T-helper 1 cell treated with Interleukin-12 subunit alpha and Interleukin-12 subunit beta and Interleukin-4 antibody, amounts not matched to agents 30 μg/mL and 1 μg/mL, for 36 hours (primary cell): ENCODE measurements at regions not wholly inside any gene's neighbourhood (a gene's known extent, or its start where the extent isn't known, plus 50 kb on each side); places are given as distances from the start of the nearest gene placed in this dataset.

Source experiments
- H3K27ac Mint-ChIP-seq: one replicate; pipeline ENCODE4 v1.8.0; 2021; ENCODE audit warnings: mild to moderate bottlenecking, mixed read lengths
- H3K27me3 Mint-ChIP-seq: one replicate; pipeline ENCODE4 v1.8.0; 2021; ENCODE audit warnings: low read depth, mixed read lengths
- H3K36me3 Mint-ChIP-seq: one replicate; pipeline ENCODE4 v1.8.0; 2021; ENCODE audit warnings: low read depth, mixed read lengths
- H3K4me1 Mint-ChIP-seq: one replicate; pipeline ENCODE4 v1.8.0; 2021; ENCODE audit warnings: low read depth, mixed read lengths
- H3K4me3 Mint-ChIP-seq: one replicate; pipeline ENCODE4 v1.8.0; 2021; ENCODE audit warnings: mild to moderate bottlenecking, moderate library complexity, mixed read lengths
- H3K9me3 Mint-ChIP-seq: one replicate; pipeline ENCODE4 v1.8.0; 2021; ENCODE audit warnings: mixed read lengths

GRCh38 chr2:15855766-15856260, 84.5 kb upstream of the MYCN start:
- Mint-ChIP-seq H3K27ac (no peak overlapping the region), H3K4me1 (no peaks in the 10 kb centered on the region), H3K36me3 (no peaks in the 10 kb centered on the region), H3K9me3 (no peaks in the 10 kb centered on the region), H3K27me3 (no peaks in the 10 kb centered on the region), H3K4me3 (no peak overlapping the region)

GRCh38 chr2:15856318-15856717, 84.0 kb upstream of the MYCN start:
- Mint-ChIP-seq H3K4me1 (no peaks in the 10 kb centered on the region), H3K4me3 (no peak overlapping the region), H3K9me3 (no peaks in the 10 kb centered on the region), H3K27me3 (no peaks in the 10 kb centered on the region), H3K36me3 (no peaks in the 10 kb centered on the region), H3K27ac (no peak overlapping the region)

GRCh38 chr2:15858466-15858865, 81.9 kb upstream of the MYCN start:
- H3K4me1 Mint-ChIP-seq, result no peaks in the 10 kb centered on the region
- H3K36me3 Mint-ChIP-seq, result no peaks in the 10 kb centered on the region
- H3K27me3 Mint-ChIP-seq, result no peaks in the 10 kb centered on the region

GRCh38 chr2:15860051-15860663, 80.2 kb upstream of the MYCN start:
- Mint-ChIP-seq H3K4me3 (no peak overlapping the region), H3K36me3 (no peaks in the 10 kb centered on the region), H3K9me3 (no peaks in the 10 kb centered on the region), H3K4me1 (no peaks in the 10 kb centered on the region), H3K27me3 (no peaks in the 10 kb centered on the region), H3K27ac (no peak overlapping the region)

More at GRCh38 chr2:15858466-15858865, 81.9 kb upstream of the MYCN start:
- no peak overlapping the region for H3K4me3 Mint-ChIP-seq
- H3K9me3 Mint-ChIP-seq, result no peaks in the 10 kb centered on the region
- no peak overlapping the region for H3K27ac Mint-ChIP-seq

- Mint-ChIP-seq H3K36me3 (no peaks in the 10 kb centered on the region), H3K9me3 (no peaks in the 10 kb centered on the region), H3K4me1 (no peaks in the 10 kb centered on the region), H3K4me3 (no peak overlapping the region), H3K27ac (no peak overlapping the region), H3K27me3 (no peaks in the 10 kb centered on the region)
Observed at GRCh38 chr2:15860760-15861159, 79.6 kb upstream of the MYCN start.

- Mint-ChIP-seq H3K27me3 (no peaks in the 10 kb centered on the region), H3K9me3 (no peaks in the 10 kb centered on the region), H3K4me1 (no peaks in the 10 kb centered on the region), H3K36me3 (no peaks in the 10 kb centered on the region), H3K27ac (no peak overlapping the region), H3K4me3 (no peak overlapping the region)
Observed at GRCh38 chr2:15861172-15861822, 79.1 kb upstream of the MYCN start.

GRCh38 chr2:15861898-15862297, 78.5 kb upstream of the MYCN start:
- no peaks in the 10 kb centered on the region for H3K36me3 Mint-ChIP-seq

GRCh38 chr2:15863089-15863488, 77.3 kb upstream of the MYCN start:
- no peaks in the 10 kb centered on the region for H3K36me3 Mint-ChIP-seq
- H3K27ac Mint-ChIP-seq, result no peak overlapping the region
- no peaks in the 10 kb centered on the region for H3K27me3 Mint-ChIP-seq
- no peak overlapping the region for H3K4me3 Mint-ChIP-seq
- no peaks in the 10 kb centered on the region for H3K4me1 Mint-ChIP-seq
- no peaks in the 10 kb centered on the region for H3K9me3 Mint-ChIP-seq

More at GRCh38 chr2:15861898-15862297, 78.5 kb upstream of the MYCN start:
- Mint-ChIP-seq H3K9me3 (no peaks in the 10 kb centered on the region), H3K4me3 (no peak overlapping the region), H3K27ac (no peak overlapping the region), H3K4me1 (no peaks in the 10 kb centered on the region), H3K27me3 (no peaks in the 10 kb centered on the region)

- Mint-ChIP-seq H3K27me3 (no peaks in the 10 kb centered on the region), H3K9me3 (no peaks in the 10 kb centered on the region), H3K4me3 (no peak overlapping the region), H3K27ac (no peak overlapping the region), H3K36me3 (no peaks in the 10 kb centered on the region), H3K4me1 (no peaks in the 10 kb centered on the region)
Observed at GRCh38 chr2:15863494-15864175, 76.7 kb upstream of the MYCN start.

GRCh38 chr2:15864176-15864769, 76.1 kb upstream of the MYCN start:
- H3K9me3 Mint-ChIP-seq, result no peaks in the 10 kb centered on the region
- H3K4me3 Mint-ChIP-seq, result no peak overlapping the region
- no peaks in the 10 kb centered on the region for H3K36me3 Mint-ChIP-seq

GRCh38 chr2:15865923-15866322, 74.4 kb upstream of the MYCN start:
- no peaks in the 10 kb centered on the region for H3K36me3 Mint-ChIP-seq
- no peak overlapping the region for H3K4me3 Mint-ChIP-seq
- H3K9me3 Mint-ChIP-seq, result no peaks in the 10 kb centered on the region
- no peaks in the 10 kb centered on the region for H3K27me3 Mint-ChIP-seq
- no peaks in the 10 kb centered on the region for H3K4me1 Mint-ChIP-seq
- no peak overlapping the region for H3K27ac Mint-ChIP-seq

More at GRCh38 chr2:15864176-15864769, 76.1 kb upstream of the MYCN start:
- Mint-ChIP-seq H3K27ac (no peak overlapping the region), H3K27me3 (no peaks in the 10 kb centered on the region), H3K4me1 (no peaks in the 10 kb centered on the region)

GRCh38 chr2:15866563-15867193, 73.7 kb upstream of the MYCN start:
- Mint-ChIP-seq H3K4me1 (no peaks in the 10 kb centered on the region), H3K4me3 (no peak overlapping the region), H3K27ac (no peak overlapping the region), H3K27me3 (no peaks in the 10 kb centered on the region), H3K9me3 (no peaks in the 10 kb centered on the region), H3K36me3 (no peaks in the 10 kb centered on the region)

- Mint-ChIP-seq H3K27me3 (no peaks in the 10 kb centered on the region), H3K36me3 (no peaks in the 10 kb centered on the region), H3K4me3 (no peak overlapping the region), H3K9me3 (no peaks in the 10 kb centered on the region), H3K4me1 (no peaks in the 10 kb centered on the region), H3K27ac (no peak overlapping the region)
Observed at GRCh38 chr2:15867194-15868171, 72.9 kb upstream of the MYCN start.
